ENCODE measurements at regions not wholly inside any gene's neighbourhood (a gene's known extent, or its start where the extent isn't known, plus 50 kb on each side); places are given as distances from the start of the nearest gene placed in this dataset.

- TF ChIP-seq CTCF (IDR thresholded peaks at IDR 0.05; ENCODE audit: low read depth, low read length): no peak
- no peak for TF ChIP-seq EZH2phosphoT487 (IDR thresholded peaks at IDR 0.05; ENCODE audit: low read depth)
These were observed 148.3 kb upstream of the TFAP2D start for GRCh38 chr6:50565004-50565403.
